ENCODE measurements at regions not wholly inside any gene's neighbourhood (a gene's known extent, or its start where the extent isn't known, plus 50 kb on each side); places are given as distances from the start of the nearest gene placed in this dataset.

- TF ChIP-seq EZH2 (IDR thresholded peaks at IDR 0.05; ENCODE audit: insufficient read depth, poor library complexity, severe bottlenecking) (no peak), EZH2phosphoT487 (IDR thresholded peaks at IDR 0.05; ENCODE audit: insufficient read depth, low read depth) (no peak)
These were observed 382.1 kb downstream of the TMEM121 start for GRCh38 chr14:105908481-105908911.
